Mucosa of descending colon (tissue), 3 donors: ENCODE measurements at regions not wholly inside any gene's neighbourhood (a gene's known extent, or its start where the extent isn't known, plus 50 kb on each side); places are given as distances from the start of the nearest gene placed in this dataset.

Experiments used
- ATAC-seq: fragments of 200-7000 bp; cut with Tn5 transposase; one replicate; pipeline ENCODE4 v1.9.1; 2020; ENCODE audit warnings: mild to moderate bottlenecking, moderate library complexity
- DNase-seq, 3 donors: peaks; one replicate each; pipeline ENCODE4 v3.0.0-alpha.2; 2020
- H3K36me3 ChIP-seq: fragments of 200-600 bp; one replicate; pipeline ENCODE4 v1.8.0; 2021; ENCODE audit warnings: low read depth, mild to moderate bottlenecking
- H3K4me1 ChIP-seq: fragments of 200-600 bp; one replicate; pipeline ENCODE4 v1.8.0; 2021; ENCODE audit warnings: low read depth, mild to moderate bottlenecking
- H3K4me3 ChIP-seq: fragments of 200-600 bp; one replicate; pipeline ENCODE4 v1.8.0; 2021; ENCODE audit warnings: mild to moderate bottlenecking
- H3K9me3 ChIP-seq: fragments of 200-600 bp; one replicate; pipeline ENCODE4 v1.8.0; 2021; ENCODE audit warnings: mild to moderate bottlenecking
- CTCF ChIP-seq: fragments of 200-600 bp; IDR thresholded peaks from one replicate; pipeline ENCODE4 v1.8.0; 2022; ENCODE audit warnings: antibody characterized with exemption, mild to moderate bottlenecking
- intact Hi-C, 2 donors: fragments of 100-400 bp; cut with DNase I in 1 of 2; cut with micrococcal nuclease in 1 of 2; formaldehyde crosslinking; loops; one replicate each; pipeline versions ENCODE4 v1.11.0 to v1.11.1; 2022; cut with DNase I, micrococcal nuclease
- donor health status: DM: no; HTN: no; CAD: no; lungs with moderate emphysema.
- donor health status: DM: no; HTN: no; CAD: no.
- donor health status: DM: no; HTN: yes; CAD: no.

- DNase-seq = no peak
- Histone ChIP-seq H3K4me3 (no peak overlapping the region), H3K36me3 (no peaks in the 10 kb centered on the region), H3K9me3 (peaks cover 3% of the 10 kb centered on the region), H3K4me1 (no peaks in the 10 kb centered on the region)
- intact Hi-C loops = no loop called here
- no peak for TF ChIP-seq CTCF
- ATAC-seq = no peak
Measured at GRCh38 chr3:180135101-180135500, 98.4 kb upstream of the PEX5L start.

GRCh38 chr3:180138871-180139270 lies 102.1 kb upstream of the PEX5L start:
- Histone ChIP-seq H3K4me1 (no peaks in the 10 kb centered on the region), H3K9me3 (peaks cover 6% of the 10 kb centered on the region), H3K4me3 (no peak overlapping the region), H3K36me3 (no peaks in the 10 kb centered on the region)
- ATAC-seq (no peak), DNase-seq (no peak)
- no peak for TF ChIP-seq CTCF
- intact Hi-C loops = no loop called here

GRCh38 chr3:180142041-180142440 lies 105.3 kb upstream of the PEX5L start:
- intact Hi-C loops = no loop called here
- peaks cover 10% of the 10 kb centered on the region for H3K9me3 ChIP-seq
- TF ChIP-seq CTCF = no peak
- H3K4me1 ChIP-seq = no peaks in the 10 kb centered on the region
- no peak for DNase-seq
- no peak overlapping the region for H3K4me3 ChIP-seq
- no peaks in the 10 kb centered on the region for H3K36me3 ChIP-seq
- no peak for ATAC-seq

GRCh38 chr3:180142472-180142871 lies 105.7 kb upstream of the PEX5L start:
- Histone ChIP-seq H3K9me3 (peaks cover 10% of the 10 kb centered on the region), H3K36me3 (no peaks in the 10 kb centered on the region), H3K4me3 (no peak overlapping the region), H3K4me1 (no peaks in the 10 kb centered on the region)
- ATAC-seq (no peak), DNase-seq (no peak)
- intact Hi-C loops = no loop called here
- no peak for TF ChIP-seq CTCF

GRCh38 chr3:180161770-180162169 lies 125.0 kb upstream of the PEX5L start:
- intact Hi-C loops = no loop called here
- Histone ChIP-seq H3K4me3 (no peak overlapping the region), H3K9me3 (peaks cover 21% of the 10 kb centered on the region), H3K36me3 (no peaks in the 10 kb centered on the region), H3K4me1 (no peaks in the 10 kb centered on the region)
- DNase-seq (no peak), ATAC-seq (no peak)
- TF ChIP-seq CTCF = no peak

GRCh38 chr3:180175572-180175971 lies 138.8 kb upstream of the PEX5L start:
- intact Hi-C loops = no loop called here
- ATAC-seq (no peak), DNase-seq (no peak)
- no peak overlapping the region for H3K4me3 ChIP-seq
- H3K36me3 ChIP-seq = no peaks in the 10 kb centered on the region
- no peak for TF ChIP-seq CTCF
- no peaks in the 10 kb centered on the region for H3K4me1 ChIP-seq
- peaks cover 3% of the 10 kb centered on the region for H3K9me3 ChIP-seq
